ENCODE measurements at regions not wholly inside any gene's neighbourhood (a gene's known extent, or its start where the extent isn't known, plus 50 kb on each side); places are given as distances from the start of the nearest gene placed in this dataset.

- no peak for TF ChIP-seq POLR2A (IDR thresholded peaks at IDR 0.05)
- no peak for TF ChIP-seq CTCF (IDR thresholded peaks at IDR 0.05)
Observed at GRCh38 chr12:126843915-126844669, 1422.9 kb upstream of the TMEM132C start.
